Small intestine (tissue), 7 donors: ENCODE measurements at regions not wholly inside any gene's neighbourhood (a gene's known extent, or its start where the extent isn't known, plus 50 kb on each side); places are given as distances from the start of the nearest gene placed in this dataset.

Experiments
- DNase-seq, 2 donors: peaks; one replicate each; pipeline versions ENCODE4 v3.0.0 to v3.0.0-alpha.2; 2013
- FAIRE-seq: peaks from 2 replicates; lab custom pipeline; 2012; peaks lifted over from hg19 to GRCh38; lab: Jason Lieb, UNC
- H3K27ac ChIP-seq, 3 donors: one replicate each; pipeline ENCODE4 v1.5.1; 2013; ENCODE audit warnings: low read length in 2 of 3, mild to moderate bottlenecking in 2 of 3, control low read depth in 1 of 3, inconsistent platforms in 1 of 3, low read depth in 1 of 3, moderate library complexity in 1 of 3
- H3K27me3 ChIP-seq, 3 donors: one replicate each; pipeline ENCODE4 v1.6.1; 2013; ENCODE audit warnings: low read length in 3 of 3, inconsistent platforms in 1 of 3; ENCODE audit not compliant: control insufficient read depth in 3 of 3, insufficient read depth in 3 of 3
- H3K36me3 ChIP-seq, 3 donors: one replicate each; pipeline ENCODE4 v1.6.1; 2013; ENCODE audit warnings: low read length in 3 of 3, inconsistent platforms in 1 of 3, low read depth in 1 of 3, mild to moderate bottlenecking in 1 of 3, moderate library complexity in 1 of 3; ENCODE audit not compliant: control insufficient read depth in 3 of 3, insufficient read depth in 2 of 3
- H3K4me1 ChIP-seq, 3 donors: one replicate each; pipeline ENCODE4 v1.6.1; 2013; ENCODE audit warnings: low read length in 2 of 3, inconsistent platforms in 1 of 3, low read depth in 1 of 3, mild to moderate bottlenecking in 1 of 3, moderate library complexity in 1 of 3; ENCODE audit not compliant: control insufficient read depth in 3 of 3, insufficient read depth in 2 of 3
- H3K4me3 ChIP-seq, 3 donors: one replicate each; pipeline ENCODE4 v1.5.1; 2013; ENCODE audit warnings: low read length in 3 of 3, control low read depth in 1 of 3, inconsistent platforms in 1 of 3, low read depth in 1 of 3, mild to moderate bottlenecking in 1 of 3, moderate library complexity in 1 of 3
- H3K9me3 ChIP-seq, 2 donors: one replicate each; pipeline ENCODE4 v1.6.1; 2013; ENCODE audit warnings: low read depth in 1 of 2, low read length in 1 of 2; ENCODE audit not compliant: control insufficient read depth in 2 of 2, insufficient read depth in 1 of 2
- WGBS, 3 donors: extraction: QIAGEN DNeasy Blood & Tissue Kit; methylation state at CpG; one replicate each; pipeline ENCODE4 v1.1.7; 2013; 5-methylcytosine and 5-hydroxymethylcytosine counted together
- donor health status: healthy with polysubstance abuse.
- donor health status: control.
- donor health status: control.
- donor health status: Bipolar disorder and iron deficiency.
- donor health status: healthy.

DNA sequence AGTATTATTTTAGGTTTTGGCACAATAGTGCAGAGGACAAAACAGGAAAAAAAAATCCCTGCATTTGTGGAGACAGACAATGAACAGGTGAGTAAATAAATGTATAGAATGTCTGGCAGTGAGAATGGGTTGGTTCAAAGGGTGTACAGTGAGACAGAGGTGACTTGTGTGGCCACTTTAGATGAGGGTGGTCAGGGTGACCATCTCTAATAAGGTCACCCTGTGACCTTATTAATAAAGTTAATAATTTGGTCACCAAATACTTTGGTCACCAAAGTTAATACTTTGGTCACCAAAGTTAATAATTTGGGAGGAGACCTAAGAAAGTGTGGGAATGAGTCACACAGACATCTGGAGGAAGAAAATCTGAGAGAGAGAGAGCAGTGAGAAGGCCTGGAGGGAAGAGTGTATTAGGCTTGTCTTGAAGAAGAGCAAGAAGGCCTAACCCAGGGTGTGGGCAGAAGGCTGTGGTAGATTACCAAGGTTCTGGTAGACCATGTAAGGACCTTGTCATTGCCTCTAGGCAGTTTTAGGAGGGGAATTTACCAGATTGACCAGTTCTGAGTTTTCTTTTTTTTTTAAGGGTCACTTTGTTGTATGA lies 1368.4 kb upstream of the CELF4 start:
- no peaks in the 10 kb centered on the region for H3K9me3 ChIP-seq
- no peaks in the 10 kb centered on the region for H3K36me3 ChIP-seq
- no peaks in the 10 kb centered on the region for H3K27me3 ChIP-seq
- FAIRE-seq (no peak), DNase-seq (no peak)
- H3K27ac ChIP-seq, result no peak overlapping the region
- H3K4me1 ChIP-seq, result no peaks in the 10 kb centered on the region
- no peak overlapping the region for H3K4me3 ChIP-seq

DNA sequence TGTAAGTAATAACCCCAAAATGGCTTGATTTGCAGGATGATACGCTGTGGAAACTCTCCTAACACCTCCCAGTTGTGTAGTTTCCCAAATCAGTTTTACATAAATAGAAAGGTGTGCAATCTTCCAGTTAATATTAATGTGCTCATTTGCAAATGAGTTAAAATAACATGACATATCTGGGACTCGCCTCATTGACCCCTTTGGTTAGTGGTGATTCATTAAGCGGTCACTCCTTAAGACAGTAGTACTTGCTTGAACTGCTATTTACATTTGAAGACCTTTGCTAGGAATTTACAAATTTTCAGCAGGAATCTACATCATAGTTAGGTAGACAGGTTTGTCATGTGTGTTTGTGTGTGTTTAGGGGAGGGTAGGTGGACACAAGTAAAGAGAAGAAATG lies 1367.7 kb upstream of the CELF4 start:
- Histone ChIP-seq H3K27me3 (no peaks in the 10 kb centered on the region), H3K27ac (no peak overlapping the region), H3K4me1 (no peaks in the 10 kb centered on the region), H3K4me3 (no peak overlapping the region), H3K9me3 (no peaks in the 10 kb centered on the region), H3K36me3 (no peaks in the 10 kb centered on the region)
- DNase-seq (no peak), FAIRE-seq (no peak)
- WGBS, 3 donors, result 78 to 90% (median 88%) methylated on average over 3 of the region's 3 CpGs

DNA sequence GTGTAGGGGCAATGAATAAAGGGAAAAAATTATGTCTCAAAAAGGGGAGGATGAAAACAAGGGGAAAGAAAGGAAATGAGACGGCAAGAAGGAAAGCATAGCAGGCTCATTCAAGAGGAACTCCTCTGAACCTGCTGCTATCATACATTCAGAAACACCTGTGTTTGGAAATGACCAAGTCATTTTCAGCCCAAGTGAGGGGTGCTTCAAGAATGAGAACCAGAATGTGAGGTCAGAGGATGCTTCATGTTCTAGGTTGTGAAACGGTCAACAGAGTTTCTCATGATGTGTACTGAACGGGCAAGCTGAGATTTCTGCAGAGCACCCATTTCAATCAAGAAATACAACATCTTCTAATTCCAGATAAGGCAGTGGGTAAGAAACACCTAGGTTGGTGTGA lies 1367.2 kb upstream of the CELF4 start:
- Histone ChIP-seq H3K27ac (no peak overlapping the region), H3K36me3 (no peaks in the 10 kb centered on the region), H3K4me3 (no peak overlapping the region), H3K9me3 (no peaks in the 10 kb centered on the region), H3K4me1 (no peaks in the 10 kb centered on the region), H3K27me3 (no peaks in the 10 kb centered on the region)
- no peak for DNase-seq
- no peak for FAIRE-seq
- 63 to 84% (median 81%) methylated on average over 3 of the region's 3 CpGs for WGBS, 3 donors

DNA sequence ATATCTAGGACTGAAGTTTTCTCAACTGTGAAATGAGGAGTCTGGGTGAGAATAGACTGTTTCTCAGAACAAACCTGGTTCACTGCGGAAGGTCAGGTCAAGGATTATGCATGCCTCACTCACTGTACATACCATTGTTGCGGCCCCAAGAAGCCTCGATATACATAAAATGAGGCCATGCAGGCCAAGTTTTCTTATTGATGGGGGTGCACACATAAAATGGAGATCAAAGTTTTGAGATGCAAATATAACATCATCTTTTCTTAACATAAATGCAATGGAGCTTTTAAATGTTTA lies 1366.1 kb upstream of the CELF4 start:
- WGBS, 3 donors, result 92 to 96% (median 94%) methylated on average over 3 of the region's 3 CpGs
- Histone ChIP-seq H3K4me3 (no peak overlapping the region), H3K27me3 (no peaks in the 10 kb centered on the region), H3K36me3 (no peaks in the 10 kb centered on the region), H3K27ac (no peak overlapping the region), H3K9me3 (no peaks in the 10 kb centered on the region), H3K4me1 (no peaks in the 10 kb centered on the region)
- no peak for FAIRE-seq
- no peak for DNase-seq

DNA sequence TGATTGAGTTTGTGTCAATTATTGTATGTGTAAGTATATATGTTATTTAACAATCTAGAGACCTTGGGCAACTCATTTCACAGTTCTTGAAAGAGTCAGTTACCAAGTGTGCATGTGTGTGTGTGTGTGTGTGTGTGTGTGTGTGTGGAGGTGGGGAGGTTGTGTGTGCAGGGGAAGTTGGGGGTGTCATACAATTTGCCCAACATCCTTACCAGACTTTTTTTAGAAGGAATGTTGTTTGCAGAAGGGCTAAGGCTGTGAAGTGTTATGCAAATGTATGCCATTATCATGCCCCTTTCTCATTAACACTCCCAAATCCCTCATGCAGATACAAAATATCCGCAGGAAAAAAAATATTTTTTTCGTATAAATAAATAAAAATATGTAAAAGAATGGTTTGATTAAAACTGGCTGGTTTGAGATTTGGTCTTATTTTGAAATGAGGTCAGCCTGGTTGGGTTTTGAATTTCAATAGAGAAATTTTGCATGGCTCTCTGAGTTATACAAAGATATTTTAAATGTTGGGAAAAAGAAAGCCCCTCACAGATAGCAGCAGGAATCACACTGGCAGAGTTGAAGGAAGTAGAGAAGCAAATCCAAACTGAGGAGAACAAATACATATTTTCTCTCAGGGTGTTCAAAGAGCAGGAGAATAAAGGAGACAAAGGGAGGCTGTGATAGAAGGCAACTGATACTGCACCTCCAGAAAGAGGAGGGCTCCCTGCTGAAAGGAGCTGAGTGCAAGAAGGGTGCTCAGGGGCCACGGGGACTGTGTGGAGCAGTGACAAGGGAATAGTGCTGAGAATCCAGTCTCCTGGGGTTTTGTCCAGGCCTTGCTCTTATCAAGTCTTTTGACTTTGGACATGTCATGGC lies 1365.5 kb upstream of the CELF4 start:
- Histone ChIP-seq H3K4me3 (no peak overlapping the region), H3K27ac (no peak overlapping the region), H3K27me3 (no peaks in the 10 kb centered on the region), H3K36me3 (no peaks in the 10 kb centered on the region), H3K4me1 (no peaks in the 10 kb centered on the region), H3K9me3 (no peaks in the 10 kb centered on the region)
- DNase-seq, result no peak
- no peak for FAIRE-seq
- WGBS, 3 donors, result 26 to 35% (median 29%) methylated on average over 3 of the region's 3 CpGs

DNA sequence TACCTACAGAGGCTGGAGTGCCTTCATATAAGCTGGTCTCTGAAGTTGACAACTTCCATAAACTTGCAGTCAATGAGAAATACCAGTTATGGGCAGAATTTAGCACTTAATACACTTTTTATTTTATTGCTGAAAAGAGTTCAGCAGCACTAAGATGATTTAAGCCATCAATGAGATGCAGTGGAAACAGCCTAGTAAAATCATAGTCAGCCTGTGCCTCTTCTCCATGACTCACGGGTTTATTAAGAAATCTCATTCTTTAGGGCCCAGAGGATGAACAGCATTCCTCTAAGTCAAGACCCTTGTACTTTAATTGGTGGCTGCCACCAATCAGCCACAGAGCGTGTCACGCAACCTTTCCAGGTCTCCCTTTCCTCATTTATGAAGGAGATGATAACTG lies 1357.9 kb upstream of the CELF4 start:
- DNase-seq, result no peak
- no peak for FAIRE-seq
- H3K27ac ChIP-seq, result no peak overlapping the region
- no peaks in the 10 kb centered on the region for H3K9me3 ChIP-seq
- no peaks in the 10 kb centered on the region for H3K4me1 ChIP-seq
- H3K4me3 ChIP-seq, result no peak overlapping the region
- no peaks in the 10 kb centered on the region for H3K36me3 ChIP-seq
- no peaks in the 10 kb centered on the region for H3K27me3 ChIP-seq
- WGBS, 3 donors, result 84 to 86% (median 85%) methylated on average over 3 of the region's 3 CpGs

DNA sequence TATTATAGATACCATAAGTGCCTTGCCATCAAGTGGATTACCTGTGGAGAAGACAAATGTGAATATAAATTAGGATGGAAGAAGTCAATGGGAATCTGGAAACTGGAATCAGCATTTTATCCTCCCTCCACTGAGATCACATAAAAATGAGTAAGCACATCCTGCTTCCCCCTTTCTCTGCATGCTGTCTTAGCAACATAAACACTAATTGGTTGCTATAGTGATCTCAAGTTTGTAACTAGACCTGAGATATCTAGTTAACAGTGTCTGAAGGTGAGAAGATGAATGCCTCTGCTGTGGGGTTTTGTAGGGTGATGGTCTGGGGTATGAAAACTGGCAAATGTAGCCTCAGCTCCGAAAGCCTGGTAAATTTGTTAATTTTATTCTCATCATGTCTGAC lies 1357.5 kb upstream of the CELF4 start:
- FAIRE-seq (no peak), DNase-seq (no peak)
- no peak overlapping the region for H3K27ac ChIP-seq
- no peaks in the 10 kb centered on the region for H3K36me3 ChIP-seq
- H3K4me1 ChIP-seq, result no peaks in the 10 kb centered on the region
- H3K4me3 ChIP-seq, result no peak overlapping the region
- H3K9me3 ChIP-seq, result no peaks in the 10 kb centered on the region
- no peaks in the 10 kb centered on the region for H3K27me3 ChIP-seq
- WGBS, 3 donors, result 52 to 83% (median 76%) methylated on average over 1 of the region's 1 CpG

DNA sequence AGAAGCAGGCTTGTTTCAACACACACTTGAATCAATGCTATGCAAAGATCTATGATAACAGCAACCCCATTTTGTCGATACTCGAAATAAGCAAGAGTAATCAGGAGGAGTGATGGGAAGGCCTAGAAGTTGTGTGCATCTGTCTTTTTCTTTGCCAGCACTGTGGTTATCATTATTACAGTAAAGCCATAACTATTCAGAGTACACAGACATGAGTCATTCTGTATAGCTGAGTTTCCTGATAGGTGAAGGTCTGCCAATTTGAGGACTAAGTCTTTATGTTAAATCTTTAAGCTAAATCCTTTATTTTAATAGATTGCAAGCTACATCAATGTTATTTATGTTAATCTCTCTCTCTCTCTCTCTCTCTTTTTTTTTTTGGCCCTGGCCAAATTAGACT lies 1344.4 kb upstream of the CELF4 start:
- no peak overlapping the region for H3K4me3 ChIP-seq
- no peak overlapping the region for H3K27ac ChIP-seq
- no peaks in the 10 kb centered on the region for H3K9me3 ChIP-seq
- DNase-seq, result no peak
- FAIRE-seq, result no peak
- no peaks in the 10 kb centered on the region for H3K36me3 ChIP-seq
- no peaks in the 10 kb centered on the region for H3K27me3 ChIP-seq
- H3K4me1 ChIP-seq, result no peaks in the 10 kb centered on the region
- WGBS, 3 donors, result 31 to 58% (median 31%) methylated on average over 2 of the region's 2 CpGs

DNA sequence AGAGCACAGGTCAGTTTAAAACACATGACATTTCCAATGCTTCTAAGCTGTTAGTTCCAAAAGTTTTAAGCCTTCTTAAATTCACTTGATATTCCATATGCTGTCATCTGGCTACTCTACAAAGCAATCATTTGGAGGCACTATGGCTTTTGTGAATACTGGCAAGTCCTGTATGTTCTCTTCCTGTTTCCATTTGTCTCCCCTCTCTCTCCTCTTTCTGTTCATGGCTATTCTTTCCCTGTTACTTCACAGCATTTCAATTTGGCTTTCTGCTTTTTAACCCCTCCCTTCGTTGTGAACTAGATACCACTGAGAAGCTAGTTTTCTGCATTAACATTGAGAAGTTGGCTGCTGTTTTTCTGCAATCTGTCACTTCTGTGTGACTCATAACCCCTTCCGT lies 1337.2 kb upstream of the CELF4 start:
- no peaks in the 10 kb centered on the region for H3K36me3 ChIP-seq
- H3K27me3 ChIP-seq, result no peaks in the 10 kb centered on the region
- WGBS, 3 donors, result 55 to 72% (median 65%) methylated on average over 2 of the region's 2 CpGs
- no peak overlapping the region for H3K27ac ChIP-seq
- DNase-seq, result no peak
- no peaks in the 10 kb centered on the region for H3K4me1 ChIP-seq
- no peaks in the 10 kb centered on the region for H3K9me3 ChIP-seq
- H3K4me3 ChIP-seq, result no peak overlapping the region
- FAIRE-seq, result no peak
